H1 (cell line): ENCODE measurements at regions not wholly inside any gene's neighbourhood (a gene's known extent, or its start where the extent isn't known, plus 50 kb on each side); places are given as distances from the start of the nearest gene placed in this dataset.

Experiments used
- CTCF ChIA-PET: fragments of 300-600 bp; sonication (Branson Sonifier 250); formaldehyde crosslinking; loops from one replicate; lab custom pipeline; 2021; ENCODE audit not compliant: partially characterized antibody; lab: Charles Lee
- POLR2A ChIA-PET: fragments of 300-600 bp; sonication (Branson Sonifier 250); formaldehyde crosslinking; loops from one replicate; lab custom pipeline; 2021; ENCODE audit warnings: inconsistent platforms; ENCODE audit not compliant: partially characterized antibody; lab: Charles Lee
- DNase-seq, 2 experiments: peaks; one replicate each; pipeline versions ENCODE4 v3.0.0 to v3.0.0-alpha.2; 2010 to 2022; ENCODE audit warnings: low spot score in 2 of 2, low read depth in 1 of 2, mixed read lengths in 1 of 2
- FAIRE-seq: peaks from 2 replicates; lab custom pipeline; 2011; peaks lifted over from hg19 to GRCh38; lab: Jason Lieb, UNC
- H2AFZ ChIP-seq: 2 replicates; pipeline ENCODE4 v1.8.1; 2012; ENCODE audit warnings: low read length, inconsistent platforms
- H2AK5ac ChIP-seq: 2 replicates; pipeline ENCODE4 v1.6.1; 2013; ENCODE audit warnings: low read depth, low read length
- H2BK120ac ChIP-seq: replicated peaks from 2 replicates; pipeline ENCODE3; 2013; ENCODE audit warnings: low read depth, low read length, inconsistent platforms
- H2BK12ac ChIP-seq: 2 replicates; pipeline ENCODE4 v1.6.1; 2013; ENCODE audit warnings: low read depth, low read length
- H2BK15ac ChIP-seq: 2 replicates; pipeline ENCODE4 v1.6.1; 2013; ENCODE audit warnings: low read length
- H2BK20ac ChIP-seq: 2 replicates; pipeline ENCODE4 v1.6.1; 2013; ENCODE audit warnings: low read length
- H2BK5ac ChIP-seq: 2 replicates; pipeline ENCODE4 v1.6.1; 2013; ENCODE audit warnings: low read depth, low read length
- H3K14ac ChIP-seq: 2 replicates; pipeline ENCODE4 v1.6.1; 2013; ENCODE audit warnings: inconsistent platforms; ENCODE audit not compliant: insufficient read length
- H3K18ac ChIP-seq: 2 replicates; pipeline ENCODE4 v1.6.1; 2013; ENCODE audit warnings: low read length; ENCODE audit errors: extremely low read depth
- H3K23ac ChIP-seq: 2 replicates; pipeline ENCODE4 v1.6.1; 2013; ENCODE audit warnings: inconsistent platforms; ENCODE audit not compliant: insufficient read length
- H3K23me2 ChIP-seq: 2 replicates; pipeline ENCODE4 v1.6.1; 2013; ENCODE audit warnings: low read depth, low read length
- H3K27ac ChIP-seq: 2 replicates; pipeline ENCODE4 v1.6.1; 2011; ENCODE audit warnings: low read depth, low read length, inconsistent platforms
- H3K27me3 ChIP-seq, 4 experiments: replicated peaks in 1 of 4; 1 replicate in 1 of 4; 2 replicates in 3 of 4; pipeline versions ENCODE4 v1.6.1 to v1.8.1; 2011 to 2013; ENCODE audit warnings: low read length in 3 of 4, mild to moderate bottlenecking in 3 of 4, inconsistent platforms in 2 of 4, mixed read lengths in 2 of 4, moderate library complexity in 1 of 4; ENCODE audit not compliant: control insufficient read depth in 3 of 4, insufficient read depth in 3 of 4; ENCODE audit errors: extremely low read depth in 1 of 4
- H3K36me3 ChIP-seq, 4 experiments: 2 replicates each; pipeline versions ENCODE4 v1.6.1 to v1.8.1; 2011 to 2013; ENCODE audit warnings: mild to moderate bottlenecking in 4 of 4, low read length in 3 of 4, moderate library complexity in 2 of 4, control low read depth in 1 of 4, inconsistent platforms in 1 of 4; ENCODE audit not compliant: insufficient read depth in 4 of 4, control insufficient read depth in 2 of 4
- H3K4ac ChIP-seq: replicated peaks from 2 replicates; pipeline ENCODE3; 2013; ENCODE audit warnings: low read length, low read depth, mixed read lengths, inconsistent platforms; ENCODE audit not compliant: insufficient read length
- H3K4me1 ChIP-seq, 4 experiments: replicated peaks in 1 of 4; 1 replicate in 1 of 4; 2 replicates in 3 of 4; pipeline versions ENCODE4 v1.6.1 to v1.8.1; 2011 to 2013; ENCODE audit warnings: low read length in 3 of 4, inconsistent platforms in 2 of 4, mixed read lengths in 1 of 4; ENCODE audit not compliant: insufficient read depth in 4 of 4, control insufficient read depth in 3 of 4
- H3K4me2 ChIP-seq, 2 experiments: 2 replicates each; pipeline versions ENCODE4 v1.6.1 to v1.8.1; 2011 to 2013; ENCODE audit warnings: low read depth in 2 of 2, low read length in 2 of 2, control low read depth in 1 of 2, inconsistent platforms in 1 of 2, mild to moderate bottlenecking in 1 of 2; ENCODE audit not compliant: insufficient read depth in 1 of 2
- H3K4me3 ChIP-seq, 4 experiments: fragments of 200-600, 300-600 bp in 1 of 4; sonication (generic), shearing (Covaris generic), sonication (Bioruptor Twin) in 1 of 4; 2 replicates each; pipeline versions ENCODE4 v1.5.1 to v1.8.1; 2011 to 2016; ENCODE audit warnings: low read length in 4 of 4, low read depth in 3 of 4, control low read depth in 2 of 4, inconsistent platforms in 2 of 4, mild to moderate bottlenecking in 2 of 4, mixed read lengths in 1 of 4, moderate library complexity in 1 of 4; ENCODE audit not compliant: insufficient read depth in 2 of 4; ENCODE audit errors: extremely low read depth in 1 of 4
- H3K56ac ChIP-seq: replicated peaks from 2 replicates; pipeline ENCODE3; 2013; ENCODE audit warnings: low read depth, mild to moderate bottlenecking, mixed read lengths, low read length, inconsistent platforms; ENCODE audit not compliant: insufficient read length
- H3K79me1 ChIP-seq: 2 replicates; pipeline ENCODE4 v1.6.1; 2013; ENCODE audit warnings: low read depth, low read length, control low read depth
- H3K79me2 ChIP-seq, 2 experiments: 2 replicates each; pipeline versions ENCODE4 v1.6.1 to v1.8.1; 2012 to 2013; ENCODE audit warnings: low read length in 2 of 2, mild to moderate bottlenecking in 2 of 2, inconsistent platforms in 1 of 2; ENCODE audit not compliant: insufficient read depth in 2 of 2, control insufficient read depth in 1 of 2
- H3K9ac ChIP-seq, 4 experiments: replicated peaks in 1 of 4; 1 replicate in 1 of 4; 2 replicates in 3 of 4; pipeline versions ENCODE4 v1.6.1 to v1.8.1; 2011 to 2013; ENCODE audit warnings: low read depth in 3 of 4, low read length in 3 of 4, control low read depth in 2 of 4, mild to moderate bottlenecking in 2 of 4, moderate library complexity in 2 of 4, inconsistent platforms in 1 of 4; ENCODE audit errors: extremely low read depth in 1 of 4
- H3K9me3 ChIP-seq, 2 experiments: 2 replicates each; pipeline versions ENCODE4 v1.6.1 to v1.8.1; 2012 to 2013; ENCODE audit warnings: mild to moderate bottlenecking in 2 of 2, moderate library complexity in 2 of 2, control low read depth in 1 of 2, inconsistent platforms in 1 of 2, low read depth in 1 of 2, low read length in 1 of 2, mixed read lengths in 1 of 2; ENCODE audit not compliant: insufficient read depth in 2 of 2
- H4K20me1 ChIP-seq, 2 experiments: replicated peaks in 1 of 2; 2 replicates each; pipeline versions ENCODE3 to v1.8.1; 2011 to 2013; ENCODE audit warnings: inconsistent platforms in 2 of 2, low read length in 2 of 2, mild to moderate bottlenecking in 1 of 2; ENCODE audit not compliant: insufficient read depth in 2 of 2, control insufficient read depth in 1 of 2
- H4K5ac ChIP-seq: 2 replicates; pipeline ENCODE4 v1.6.1; 2013; ENCODE audit warnings: low read length, low read depth, mixed read lengths, inconsistent platforms; ENCODE audit not compliant: insufficient read length
- H4K8ac ChIP-seq: 2 replicates; pipeline ENCODE4 v1.8.0; 2013; ENCODE audit warnings: mild to moderate bottlenecking, moderate library complexity, low read length, inconsistent platforms; ENCODE audit not compliant: insufficient read depth; ENCODE audit errors: extremely low read depth
- H4K91ac ChIP-seq: replicated peaks from 2 replicates; pipeline ENCODE3; 2013; ENCODE audit warnings: low read length, mixed read lengths, inconsistent platforms; ENCODE audit not compliant: insufficient read length
- BRCA1 ChIP-seq: IDR thresholded peaks from 2 replicates; pipeline ENCODE4 v1.6.1; 2012; ENCODE audit warnings: low read depth, low read length, improper control_type of control experiment
- HDAC6 ChIP-seq: IDR thresholded peaks from one replicate; pipeline ENCODE4 v1.7.1; 2012; ENCODE audit warnings: low read depth, mild to moderate bottlenecking, inconsistent platforms, low read length, moderate library complexity
- KDM4A ChIP-seq: IDR thresholded peaks from one replicate; pipeline ENCODE4 v1.7.1; 2012; ENCODE audit warnings: low read depth, mild to moderate bottlenecking, moderate library complexity, low read length, inconsistent platforms; ENCODE audit not compliant: severe bottlenecking
- SIN3A ChIP-seq, 2 experiments: IDR thresholded peaks in 1 of 2; conservative IDR thresholded peaks in 1 of 2; 2 replicates each; pipeline ENCODE4 v1.6.1; 2011 to 2012; ENCODE audit warnings: low read length in 2 of 2, improper control_type of control experiment in 1 of 2, low read depth in 1 of 2, mild to moderate bottlenecking in 1 of 2
- SP1 ChIP-seq: IDR thresholded peaks from 2 replicates; pipeline ENCODE4 v1.6.1; 2011; ENCODE audit warnings: low read depth, low read length
- WGBS, 2 experiments: shearing (Covaris generic) in 1 of 2; methylation state at CpG; one replicate each; pipeline versions ENCODE4 v1.1.6 to v1.1.7; 2013 to 2015; ENCODE audit warnings: low lambda C conversion rate in 2 of 2, mixed read lengths in 2 of 2, inconsistent platforms in 1 of 2, low coverage in 1 of 2, missing lambda C conversion rate in 1 of 2; ENCODE audit not compliant: insufficient replicate concordance in 2 of 2, insufficient coverage in 1 of 2, insufficient read length in 1 of 2; ENCODE audit errors: extremely low coverage in 1 of 2, missing lambda C conversion rate in 1 of 2; 5-methylcytosine and 5-hydroxymethylcytosine counted together

- peaks cover 3 to 17% (median 6%) of the 10 kb centered on the region in 4 experiments; a peak in 5 of 7 replicates for H3K4me1 ChIP-seq
- H4K5ac ChIP-seq: no peak overlapping the region
- H3K9ac ChIP-seq: no peak overlapping the region
- no peak overlapping the region for H3K56ac ChIP-seq
- no peak overlapping the region for H3K18ac ChIP-seq
- no peak overlapping the region for H2BK15ac ChIP-seq
- H2BK20ac ChIP-seq: no peak overlapping the region
- DNase-seq: no peak
- H3K27me3 ChIP-seq: no peaks in the 10 kb centered on the region
- H3K4me2 ChIP-seq: no peak overlapping the region
- H3K9me3 ChIP-seq: no peaks in the 10 kb centered on the region
- no peak for FAIRE-seq
- POLR2A ChIA-PET: no interaction called here
- no peak overlapping the region for H2AFZ ChIP-seq
- no peak overlapping the region for H2BK120ac ChIP-seq
- H3K4ac ChIP-seq: no peak overlapping the region
- H3K36me3 ChIP-seq: no peaks in the 10 kb centered on the region
- H3K14ac ChIP-seq: no peak overlapping the region
- CTCF ChIA-PET: no interaction called here
- H4K8ac ChIP-seq: no peak overlapping the region
- H4K20me1 ChIP-seq: no peaks in the 10 kb centered on the region
- 100% methylated on average over 1 of the region's 1 CpG; no CpG with 5 or more reads in 1 of the 2 experiments for WGBS, 2 experiments
- H2AK5ac ChIP-seq: no peak overlapping the region
- H3K27ac ChIP-seq: no peak overlapping the region
- no peaks in the 10 kb centered on the region for H3K79me1 ChIP-seq
- no peak overlapping the region for H2BK12ac ChIP-seq
- H3K23ac ChIP-seq: no peak overlapping the region
- H3K79me2 ChIP-seq: no peaks in the 10 kb centered on the region
- H4K91ac ChIP-seq: no peak overlapping the region
- no peak overlapping the region for H2BK5ac ChIP-seq
- H3K4me3 ChIP-seq: no peak overlapping the region
- H3K23me2 ChIP-seq: no peaks in the 10 kb centered on the region; the same call in 1 of the 2 replicates
- TF ChIP-seq SIN3A (conservative IDR thresholded peaks at IDR 0.05 in 1 of 2, IDR thresholded peaks at IDR 0.05 in 1 of 2; ENCODE audit: low read depth in 1 of 2, low read length in 2 of 2) (no peak), KDM4A (no peak), BRCA1 (no peak), SP1 (no peak), HDAC6 (no peak)
Measured at GRCh38 chr12:38540156-38540555, 223.6 kb downstream of the ALG10B start.
